Stimulated activated CD8-positive, alpha-beta memory T cell treated with anti-CD3 and anti-CD28 coated beads, Interleukin-15, amount 100 ng/mL, for 48 hours (primary cell): ENCODE measurements at regions not wholly inside any gene's neighbourhood (a gene's known extent, or its start where the extent isn't known, plus 50 kb on each side); places are given as distances from the start of the nearest gene placed in this dataset.

Experiments used
- DNase-seq, 2 donors: peaks; one replicate each; pipeline ENCODE4 v3.0.0-alpha.2; 2020; ENCODE audit warnings: low read depth in 2 of 2

DNA sequence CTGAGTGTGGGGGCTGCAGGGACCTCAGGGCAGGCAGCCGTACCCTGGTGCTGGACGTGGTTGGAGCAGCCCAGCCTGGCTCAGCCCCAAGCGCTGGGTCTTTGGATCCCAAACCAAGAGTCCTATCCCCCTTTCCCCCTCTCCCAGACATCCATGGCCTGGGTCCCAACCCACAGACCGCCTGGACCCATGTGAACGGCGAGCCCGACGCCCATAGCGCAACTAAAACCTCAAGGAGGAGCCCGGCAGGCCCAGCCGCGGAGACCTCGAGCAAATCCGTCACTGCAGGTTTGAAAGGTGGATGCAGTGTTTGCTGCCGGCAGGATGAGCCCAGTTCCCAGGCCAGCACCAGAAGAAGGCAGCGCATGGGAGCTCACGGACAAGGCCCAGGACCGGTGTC lies 337.0 kb downstream of the BRD1 start:
- DNase-seq = no peak

DNA sequence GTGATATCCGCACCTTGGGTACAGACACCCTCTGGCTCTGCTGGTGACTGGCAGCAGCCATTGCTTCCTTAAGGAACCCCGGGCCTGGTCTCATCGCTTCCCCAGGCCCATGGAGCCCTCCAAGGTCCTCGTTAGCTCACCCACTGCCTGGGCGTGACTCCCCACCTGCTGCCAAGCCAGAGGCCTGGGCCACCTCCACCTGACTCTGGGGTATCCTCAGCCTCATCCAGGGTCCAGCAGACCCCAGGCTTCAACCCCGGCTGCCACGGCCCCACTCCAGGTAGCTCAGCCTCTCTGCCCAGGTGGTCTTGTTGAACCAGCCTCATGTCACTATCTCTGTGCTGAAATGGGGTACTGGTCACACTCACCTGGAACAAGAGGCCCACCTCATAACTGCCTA lies 337.9 kb downstream of the BRD1 start:
- no peak for DNase-seq

DNA sequence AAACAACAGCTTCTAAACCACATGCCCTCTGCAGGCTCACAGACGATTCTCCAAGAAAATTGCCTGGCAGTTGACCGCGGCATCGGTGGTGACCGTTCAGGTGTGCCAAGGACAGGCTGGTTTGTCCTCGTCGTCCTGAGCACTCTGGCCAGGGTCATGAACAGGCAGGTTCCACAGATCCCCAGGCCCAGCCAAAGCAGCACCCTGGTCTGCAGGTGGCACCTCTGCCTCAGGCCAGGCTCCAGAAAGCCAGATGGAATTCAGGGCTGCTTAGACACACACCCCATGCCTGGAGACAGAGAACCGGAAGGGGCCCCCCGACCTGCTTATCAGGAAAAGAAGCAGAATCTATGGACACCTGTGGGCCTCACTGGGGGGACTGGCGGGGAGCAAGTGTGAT lies 338.7 kb downstream of the BRD1 start:
- DNase-seq = no peak

DNA sequence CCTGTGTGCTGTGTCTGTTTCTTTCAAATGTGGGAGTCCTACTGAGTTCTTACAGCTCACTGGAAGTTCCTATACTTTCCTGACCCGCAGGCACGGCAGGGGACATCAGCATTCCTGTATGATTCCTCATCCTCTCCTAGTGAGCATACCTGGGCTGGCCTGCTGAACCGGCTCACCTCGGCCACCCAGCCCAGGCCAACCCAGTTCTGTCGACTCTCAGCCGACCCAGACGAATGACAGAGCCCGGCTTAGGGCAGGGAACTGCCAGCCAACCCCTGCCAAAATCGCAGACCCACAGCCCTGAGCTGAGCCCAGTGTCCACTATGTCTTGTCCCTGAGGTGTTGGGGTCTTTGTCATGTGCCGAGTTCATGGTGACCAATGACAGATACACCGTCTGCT lies 339.7 kb downstream of the BRD1 start:
- no peak for DNase-seq

DNA sequence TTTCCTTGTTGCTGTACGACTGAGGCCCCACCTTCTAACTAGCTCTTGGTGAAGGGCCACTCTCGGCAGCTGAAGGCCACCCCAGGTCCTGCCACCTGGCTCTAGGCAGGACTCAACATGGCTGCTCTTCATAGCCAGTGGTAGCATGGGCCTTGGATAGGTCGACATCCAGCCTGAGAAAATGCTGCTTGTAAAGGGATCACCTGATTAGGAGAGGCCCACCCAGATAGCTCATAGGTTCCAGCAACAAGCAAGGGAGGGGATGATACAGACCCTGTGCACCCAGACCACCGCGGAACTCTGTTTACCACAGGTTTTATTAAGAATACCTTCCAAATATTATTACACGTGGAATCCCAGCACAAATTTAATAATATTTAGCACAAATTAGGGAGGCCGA lies 341.4 kb downstream of the BRD1 start:
- no peak for DNase-seq

DNA sequence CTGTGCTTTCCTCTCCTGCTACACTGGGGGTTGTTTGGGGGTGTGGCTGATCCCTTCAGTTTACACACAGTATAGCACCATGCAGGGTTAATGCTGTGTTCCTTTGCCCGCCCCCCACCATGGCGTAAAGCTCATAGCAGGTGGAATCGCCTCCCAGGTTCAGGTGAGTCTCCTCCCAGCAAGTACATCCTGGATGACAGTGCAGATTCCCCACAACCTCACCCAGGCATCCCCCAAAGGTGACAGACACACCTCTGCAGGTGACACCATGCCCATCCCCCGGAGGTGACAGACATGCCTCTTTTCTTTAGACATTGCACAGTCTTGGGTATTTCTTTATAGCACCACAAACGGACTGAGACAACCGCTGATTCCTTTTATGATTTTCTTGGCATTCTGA lies 343.7 kb downstream of the BRD1 start:
- no peak for DNase-seq

DNA sequence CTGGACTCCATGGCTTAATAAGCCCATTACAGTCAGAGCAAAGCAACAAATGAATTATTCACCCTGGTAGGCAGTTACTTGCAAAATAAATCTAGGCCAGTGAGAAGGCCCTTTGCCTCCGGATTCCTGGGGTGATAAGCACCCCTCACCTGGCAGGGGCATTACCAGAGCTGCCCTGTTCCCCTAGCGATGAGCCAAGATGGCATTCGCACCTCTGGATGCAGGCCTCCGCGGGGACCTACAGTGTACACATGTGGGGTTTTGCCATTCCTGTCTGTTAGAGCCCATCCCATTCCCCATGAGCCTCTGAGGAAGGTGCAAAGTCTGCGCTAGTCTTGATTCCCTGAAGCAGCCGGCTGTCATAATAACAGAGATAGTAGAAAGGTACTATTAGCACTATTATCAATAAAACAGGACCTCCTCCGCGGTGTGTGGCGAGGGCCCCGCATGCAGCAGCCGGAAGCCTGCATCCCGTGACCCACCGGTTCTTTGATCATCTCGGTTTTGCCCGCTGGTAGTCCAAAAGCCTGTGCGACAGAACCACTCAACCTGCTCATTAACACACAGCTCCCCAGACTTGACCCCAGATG lies 344.3 kb downstream of the BRD1 start:
- no peak for DNase-seq

DNA sequence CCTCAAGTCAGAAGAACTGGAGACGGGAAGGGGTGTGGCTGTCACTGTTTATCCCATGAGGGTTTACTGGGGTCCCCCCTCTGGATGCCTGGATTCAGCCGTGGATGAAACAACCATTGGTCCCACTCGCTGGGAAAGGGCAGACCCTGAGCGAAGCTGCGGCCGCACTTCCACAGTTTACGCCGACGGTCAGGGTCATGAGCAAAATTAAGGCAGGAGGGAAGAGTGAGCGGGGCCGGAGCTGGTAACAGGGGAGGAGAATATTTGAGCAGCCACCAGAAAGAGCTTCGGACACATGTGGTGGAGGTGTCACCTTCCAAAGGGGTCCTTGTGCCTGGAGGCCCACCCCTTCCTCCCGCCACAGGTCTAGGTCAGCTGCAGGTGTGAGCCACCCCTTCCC lies 344.9 kb downstream of the BRD1 start:
- DNase-seq = no peak

DNA sequence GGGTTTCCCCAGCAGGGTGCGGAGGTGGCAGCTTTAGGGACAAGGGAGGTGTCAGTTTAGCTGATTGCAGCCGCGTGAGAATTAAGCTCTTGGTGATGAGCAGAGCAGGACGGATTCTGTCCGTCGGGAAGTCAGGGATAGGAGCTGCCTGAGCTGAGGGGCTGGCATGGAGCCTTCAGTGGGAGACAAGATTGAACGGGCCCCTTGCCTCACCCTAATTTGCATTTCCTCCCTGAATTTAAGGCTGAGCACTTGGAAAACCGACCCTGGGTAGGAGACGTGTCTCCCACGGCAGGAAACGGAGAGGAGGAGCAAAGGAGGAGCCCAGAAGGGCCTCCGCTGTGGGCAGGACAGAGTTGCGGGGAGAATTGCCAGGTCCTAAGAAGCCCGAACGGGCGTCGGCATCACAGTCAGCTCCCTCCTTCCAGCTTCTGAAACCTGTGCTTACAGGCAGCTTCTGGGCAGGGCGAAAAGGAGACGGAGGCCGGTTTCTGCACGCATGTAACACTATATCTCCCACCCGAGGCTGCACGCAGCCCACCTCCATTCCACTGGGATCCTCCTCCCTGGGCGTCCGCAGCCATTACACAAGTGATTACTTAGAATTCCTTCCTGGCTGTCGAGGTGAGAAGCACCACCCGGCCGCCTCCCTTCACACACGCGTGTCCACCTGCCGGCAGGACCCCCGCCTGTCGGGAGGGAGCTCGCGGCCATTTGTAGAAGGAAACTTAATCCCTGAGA lies 345.8 kb downstream of the BRD1 start:
- DNase-seq = no peak

DNA sequence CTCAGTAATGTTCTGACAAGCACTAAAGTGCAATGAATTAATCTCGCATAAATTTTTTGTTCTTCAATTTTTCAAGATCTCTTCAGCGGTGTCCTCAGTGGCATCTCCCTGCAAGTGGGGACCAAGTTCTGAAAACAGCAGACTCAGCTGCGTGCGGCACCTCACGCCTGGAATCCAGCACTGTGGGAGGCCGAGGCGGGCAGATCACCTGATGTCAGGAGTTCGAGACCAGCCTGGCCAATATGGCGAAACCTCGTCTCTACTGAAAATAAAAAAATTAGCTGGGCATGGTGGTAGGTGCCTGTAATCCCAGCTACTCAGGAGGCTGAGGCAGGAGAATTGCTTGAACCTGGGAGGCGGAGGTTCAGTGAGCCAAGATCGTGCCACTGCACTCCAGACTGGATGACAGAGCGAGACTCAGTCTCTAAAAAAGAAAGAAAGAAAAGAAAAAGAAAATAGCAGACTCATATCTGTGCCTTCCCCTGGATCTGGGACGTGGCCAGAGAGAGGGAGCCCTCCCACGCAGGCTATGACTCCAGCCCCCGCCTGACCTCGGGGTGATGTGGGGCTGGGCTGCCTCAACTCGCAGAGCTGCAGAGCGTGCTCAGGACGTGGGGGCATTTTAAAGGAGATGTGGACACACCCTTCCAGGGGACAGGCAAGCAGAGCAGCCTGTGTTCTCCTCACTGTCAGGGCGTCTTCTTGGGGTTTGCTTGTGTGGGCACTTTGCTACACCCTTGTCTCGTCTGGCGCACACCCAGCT lies 346.6 kb downstream of the BRD1 start:
- no peak for DNase-seq

DNA sequence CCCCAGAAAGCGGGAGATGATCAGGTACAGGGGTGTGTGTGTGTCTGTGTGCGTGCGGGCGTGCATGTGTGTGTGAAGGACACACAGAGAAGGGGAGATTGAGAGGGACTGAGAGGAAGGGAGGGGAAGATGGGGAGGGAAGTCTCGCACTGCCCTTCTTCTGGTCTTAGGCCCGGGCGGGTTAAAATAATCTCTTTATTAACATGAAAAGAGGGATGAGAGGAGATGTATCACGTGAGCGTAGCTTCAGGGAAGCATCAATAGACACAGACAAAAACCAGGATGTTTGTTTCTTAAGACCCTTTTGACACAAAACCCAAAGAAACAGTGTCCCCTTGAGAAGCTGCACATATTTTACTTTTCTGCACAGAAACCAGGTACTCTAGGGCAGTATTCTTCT lies 347.3 kb downstream of the BRD1 start:
- no peak for DNase-seq

DNA sequence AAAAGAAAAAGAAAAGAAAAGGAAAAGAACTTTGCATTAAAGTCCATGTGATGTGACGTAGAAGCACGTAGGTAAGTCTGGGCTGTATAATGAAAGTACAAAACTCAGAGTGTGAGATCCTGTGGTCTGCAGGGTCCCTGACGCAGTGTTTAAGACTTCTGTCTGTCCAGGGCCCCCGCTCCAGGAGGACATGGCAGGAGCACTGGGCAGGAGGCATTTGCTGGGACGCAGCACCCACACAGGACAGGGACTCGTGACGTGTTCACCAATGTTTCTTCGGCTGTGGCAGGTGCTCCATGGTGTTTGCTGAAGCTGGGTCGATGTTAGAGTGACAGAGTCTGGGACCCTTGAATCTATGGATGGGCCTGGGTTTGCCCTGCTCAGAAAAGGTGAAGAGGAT lies 348.1 kb downstream of the BRD1 start:
- no peak for DNase-seq

DNA sequence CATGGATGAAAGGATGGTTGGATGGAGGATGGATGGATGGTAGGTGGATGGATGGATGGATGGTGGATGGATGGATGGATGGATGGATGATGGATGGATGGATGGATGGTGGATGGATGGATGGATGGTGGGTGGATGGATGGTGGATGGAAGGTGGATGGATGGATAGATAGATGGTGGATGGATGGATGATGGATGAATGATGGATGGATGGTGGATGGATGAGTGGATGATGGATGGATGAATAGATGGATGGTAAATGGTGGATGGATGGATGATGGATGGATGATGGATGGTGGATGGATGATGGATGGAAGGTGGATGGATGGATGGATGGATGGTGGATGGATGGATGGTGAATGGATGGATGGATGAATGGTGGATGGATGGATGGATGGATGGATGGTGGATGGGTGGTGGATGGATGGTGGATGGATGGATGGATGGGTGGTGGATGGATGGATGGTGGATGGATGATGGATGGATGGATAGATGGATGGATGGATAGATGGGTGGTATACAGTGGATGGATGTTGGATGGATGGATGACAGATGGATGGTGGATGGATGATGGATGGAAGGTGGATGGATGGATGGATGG lies 350.8 kb downstream of the BRD1 start:
- DNase-seq = no peak

DNA sequence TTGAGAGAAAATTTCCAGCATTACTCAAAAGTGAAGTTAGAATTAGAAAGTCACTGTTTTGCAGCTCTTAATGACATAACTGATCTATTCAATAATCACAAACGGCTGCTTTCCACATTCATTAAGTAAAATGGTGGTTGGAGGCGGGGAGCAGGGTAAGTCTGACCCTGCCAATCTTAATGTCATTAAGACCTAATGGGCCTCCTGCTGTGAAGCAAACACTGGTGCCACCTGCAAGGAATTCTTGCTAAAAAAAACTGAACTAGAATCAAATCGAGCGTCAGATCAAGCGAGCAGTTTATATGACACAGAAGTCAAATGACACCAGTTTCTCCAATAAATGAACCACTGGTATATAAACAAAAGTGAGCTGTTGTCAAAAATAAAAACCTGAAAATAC lies 351.5 kb downstream of the BRD1 start:
- no peak for DNase-seq

DNA sequence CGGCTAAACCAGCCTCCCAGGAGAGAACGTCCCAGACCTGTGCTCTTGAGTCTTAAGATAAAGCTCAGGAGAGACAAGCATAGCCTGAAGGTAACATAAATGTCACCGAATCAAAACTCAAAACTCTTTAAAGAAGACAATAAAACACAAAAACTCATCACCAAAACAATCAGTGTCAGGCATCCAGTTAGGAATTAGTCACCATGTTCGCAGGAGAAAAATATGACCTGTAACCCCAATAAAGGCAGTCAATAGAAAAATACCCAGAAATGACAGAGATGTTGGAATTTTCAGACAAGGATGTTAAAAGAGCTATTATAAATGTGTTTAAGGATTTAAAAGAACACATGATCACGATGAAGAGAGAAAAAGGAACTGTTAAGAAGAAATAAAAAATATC lies 352.4 kb downstream of the BRD1 start:
- no peak for DNase-seq

DNA sequence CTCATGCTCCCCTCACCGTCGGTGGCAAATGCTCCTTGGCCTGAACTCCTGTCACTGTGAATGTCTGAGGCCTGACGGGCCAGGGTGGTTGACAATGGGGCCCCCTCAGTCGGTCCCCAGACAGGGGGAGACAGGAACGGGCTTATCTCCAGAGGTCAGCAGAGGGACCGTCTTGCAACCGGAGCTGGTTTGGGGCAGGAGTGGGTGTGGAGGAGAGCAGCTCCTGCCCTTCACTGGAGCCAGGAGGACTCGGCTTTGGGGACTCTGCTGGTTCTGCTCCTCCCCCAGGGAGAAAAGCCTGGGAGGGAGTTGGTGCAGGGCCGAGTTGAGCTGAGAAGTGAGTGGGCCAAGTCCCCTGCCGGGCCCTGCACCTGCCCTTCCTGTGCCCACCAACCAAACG lies 354.4 kb downstream of the BRD1 start:
- DNase-seq = no peak

DNA sequence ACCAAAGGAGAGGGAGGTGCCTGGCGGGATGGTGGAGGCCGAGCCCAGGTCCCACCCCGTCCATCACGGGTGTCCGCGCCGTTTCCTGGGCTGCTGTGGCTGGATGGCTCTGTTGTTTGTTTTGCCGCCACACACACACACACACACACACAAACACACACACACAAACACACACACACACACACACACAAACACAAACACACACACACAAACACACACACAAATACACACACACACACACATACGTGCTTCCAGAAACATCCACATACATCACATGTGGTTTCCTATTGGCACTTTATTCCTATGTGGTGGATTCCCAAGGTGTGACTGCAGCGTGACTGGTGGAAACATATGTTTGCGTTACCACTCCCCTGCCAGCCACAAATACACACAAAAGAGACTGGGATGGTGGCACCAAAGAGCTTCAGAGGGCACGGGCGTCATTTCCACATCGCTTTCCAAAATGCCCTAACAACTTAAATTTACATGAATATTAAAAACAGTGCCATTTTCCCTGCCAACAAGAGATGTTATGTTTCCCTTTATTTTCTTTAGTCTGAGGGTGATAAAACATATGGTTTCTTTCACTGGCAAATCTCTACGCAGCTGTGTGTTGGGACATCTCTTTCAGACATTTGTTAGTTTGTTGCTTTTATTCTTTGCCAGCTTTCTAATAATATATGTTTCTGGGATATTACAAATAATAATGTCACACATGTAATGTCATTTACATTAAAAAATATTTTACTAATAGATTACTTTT lies 356.8 kb downstream of the BRD1 start:
- DNase-seq = no peak

DNA sequence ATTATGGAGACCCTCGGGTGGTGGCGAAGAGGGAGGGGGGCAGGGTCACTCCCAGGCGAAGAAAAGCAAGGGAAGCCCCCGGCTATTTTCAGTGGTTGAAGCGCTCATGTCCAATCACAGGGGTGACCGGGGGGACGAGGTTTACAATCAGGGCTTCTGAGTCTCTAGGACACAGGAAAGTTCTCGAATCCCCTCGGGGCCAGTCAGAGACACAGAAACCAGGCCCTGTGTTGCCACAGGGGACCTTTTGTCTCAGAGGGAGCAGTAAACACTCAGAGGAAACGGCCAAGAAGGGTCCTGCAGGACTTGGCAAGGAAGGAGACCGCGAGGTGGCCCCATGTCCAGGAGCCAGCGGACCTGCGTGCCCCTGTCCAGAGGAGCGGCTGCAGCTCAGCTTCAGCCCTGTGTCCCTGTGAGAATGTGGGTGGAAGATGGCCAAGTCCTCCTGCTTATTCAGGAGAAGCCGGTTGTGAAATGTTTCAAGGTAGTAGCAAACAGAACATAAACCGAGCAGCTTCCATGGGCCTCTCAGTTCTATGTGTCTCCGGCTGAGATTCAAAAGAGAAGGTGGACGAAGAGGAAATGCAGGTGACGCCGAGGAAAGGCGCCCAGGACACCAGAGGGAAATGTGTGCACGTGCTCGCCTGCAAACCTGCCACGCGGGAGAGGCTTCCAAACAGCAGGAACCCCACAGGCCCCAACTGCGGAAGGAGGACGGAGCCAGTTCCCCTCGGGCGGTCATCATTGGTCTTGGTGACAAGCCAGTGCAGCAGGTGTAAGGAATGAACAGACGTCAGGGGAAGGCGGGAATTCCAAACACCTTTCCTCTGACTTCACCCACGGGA lies 357.6 kb downstream of the BRD1 start:
- DNase-seq = no peak

DNA sequence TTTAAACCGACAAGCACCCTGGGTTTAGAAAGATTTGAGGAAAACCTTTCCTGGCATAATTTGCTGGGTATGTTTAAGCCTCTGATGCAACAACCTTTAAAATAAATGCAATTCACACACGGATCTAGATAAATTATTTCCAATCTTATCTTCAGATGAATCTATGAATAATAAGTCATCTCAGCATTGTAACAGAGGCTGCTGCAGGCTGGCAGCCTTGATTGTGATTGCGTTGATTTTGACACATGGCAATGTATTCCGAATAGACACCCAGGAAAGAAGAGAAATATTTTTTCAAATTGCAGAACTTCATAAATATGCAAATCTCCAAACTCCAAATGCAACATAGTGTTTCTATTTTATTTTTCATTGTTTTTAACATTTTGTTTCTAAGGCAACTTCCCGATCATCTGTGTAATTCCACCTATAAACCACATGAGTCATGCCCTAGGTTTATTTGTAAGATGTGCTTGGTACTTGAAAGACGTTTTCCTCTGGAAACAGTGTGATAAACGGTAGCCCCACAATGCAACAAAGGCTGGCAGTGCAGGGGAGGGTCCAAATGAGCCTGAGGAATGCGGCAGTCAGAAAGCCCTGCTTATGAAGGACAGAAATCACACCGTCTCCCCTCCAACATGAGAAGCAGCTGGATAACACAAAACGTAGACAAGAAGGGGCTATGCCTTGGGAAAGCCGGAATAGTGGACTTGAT lies 359.0 kb downstream of the BRD1 start:
- DNase-seq = no peak

DNA sequence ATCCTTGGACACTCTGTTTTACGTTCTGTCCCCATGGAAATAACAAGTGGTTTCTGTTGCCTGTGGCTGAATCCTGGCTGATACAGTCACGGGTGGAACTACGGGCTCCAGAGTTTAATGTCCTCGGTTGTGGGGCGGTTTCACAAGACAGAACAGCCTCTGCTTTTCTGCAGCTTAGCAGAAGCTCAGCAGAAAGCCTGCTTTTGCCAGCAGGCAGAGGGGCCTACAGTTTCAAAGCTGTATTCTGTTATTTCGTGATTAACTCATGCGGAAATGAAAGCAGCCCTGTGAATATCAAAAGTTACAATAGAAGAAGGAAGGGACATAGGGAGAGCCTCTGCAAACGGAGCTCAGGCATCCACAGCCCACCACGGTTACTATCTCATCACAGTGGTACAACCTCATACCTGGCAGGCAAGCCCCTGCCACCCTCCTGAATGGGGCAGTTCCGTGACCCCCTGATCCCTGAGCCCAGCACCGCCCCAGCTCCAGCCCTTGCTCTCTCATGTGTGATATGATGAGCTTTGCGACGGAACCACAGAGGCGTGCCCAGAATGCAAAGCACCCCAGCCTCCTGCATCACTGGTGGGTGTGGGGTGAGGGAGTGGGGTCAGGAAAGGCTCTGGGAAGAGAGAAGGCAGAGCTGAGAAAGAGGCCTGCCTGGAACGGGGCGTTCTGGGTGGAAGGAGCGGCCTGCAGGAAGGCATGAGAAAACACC lies 360.6 kb downstream of the BRD1 start:
- no peak for DNase-seq
